Tibial artery (tissue), 4 donors: ENCODE measurements at regions not wholly inside any gene's neighbourhood (a gene's known extent, or its start where the extent isn't known, plus 50 kb on each side); places are given as distances from the start of the nearest gene placed in this dataset.

ENCODE experiments used
- DNase-seq, 2 donors: peaks; one replicate each; pipeline ENCODE4 v3.0.0-alpha.2; 2019
- H3K27ac ChIP-seq, 2 donors: fragments of 200-600 bp; sonication (generic) in 1 of 2; 1 replicate in 1 of 2; 2 replicates in 1 of 2; pipeline ENCODE4 v1.5.1; 2018 to 2019; ENCODE audit warnings: mild to moderate bottlenecking in 1 of 2
- H3K27me3 ChIP-seq, 2 donors: fragments of 200-600 bp; sonication (generic) in 1 of 2; one replicate each; pipeline versions ENCODE4 v1.5.1 to v1.6.0; 2016 to 2019
- H3K36me3 ChIP-seq, 3 donors: fragments of 200-600 bp; sonication (generic) in 2 of 3; one replicate each; pipeline ENCODE4 v1.5.1; 2016 to 2019; ENCODE audit warnings: mild to moderate bottlenecking in 2 of 3
- H3K4me1 ChIP-seq, 4 donors: fragments of 200-600 bp; sonication (generic) in 2 of 4; 1 replicate in 3 of 4; 2 replicates in 1 of 4; pipeline ENCODE4 v1.5.1; 2016 to 2019
- H3K4me3 ChIP-seq, 2 donors: fragments of 200-600 bp; sonication (generic) in 1 of 2; 1 replicate in 1 of 2; 2 replicates in 1 of 2; pipeline ENCODE4 v1.5.1; 2018 to 2019; ENCODE audit warnings: mild to moderate bottlenecking in 2 of 2
- H3K9me3 ChIP-seq, 3 donors: fragments of 200-600 bp; sonication (generic) in 1 of 3; one replicate each; pipeline ENCODE4 v1.5.1; 2016 to 2019
- CTCF ChIP-seq, 2 experiments: fragments of 200-600 bp in 1 of 2; fragments of 450-650 bp in 1 of 2; IDR thresholded peaks; one replicate each; pipeline ENCODE4 v1.5.1; 2017 to 2019; ENCODE audit warnings: antibody characterized with exemption in 2 of 2, mild to moderate bottlenecking in 1 of 2, moderate library complexity in 1 of 2
- intact Hi-C: fragments of 100-400 bp; cut with DNase I; formaldehyde crosslinking; loops from one replicate; pipeline ENCODE4 v1.15.0; 2023; ENCODE audit warnings: low total_unique reads

- Histone ChIP-seq H3K27ac (no peak overlapping the region), H3K4me1 (peaks cover 0 to 8% (median 0%) of the 10 kb centered on the region in 4 donors), H3K9me3 (no peaks in the 10 kb centered on the region), H3K36me3 (no peaks in the 10 kb centered on the region), H3K4me3 (no peak overlapping the region), H3K27me3 (no peaks in the 10 kb centered on the region)
- no peak for DNase-seq
- intact Hi-C loops = no loop called here
- no peak for TF ChIP-seq CTCF (IDR thresholded peaks at IDR 0.05)
Observed at GRCh38 chr21:32197896-32198295, 81.0 kb downstream of the MIS18A start.

- Histone ChIP-seq H3K27ac (no peak overlapping the region), H3K9me3 (no peaks in the 10 kb centered on the region), H3K4me3 (no peak overlapping the region), H3K27me3 (no peaks in the 10 kb centered on the region), H3K4me1 (peaks cover 0 to 8% (median 0%) of the 10 kb centered on the region in 4 donors), H3K36me3 (no peaks in the 10 kb centered on the region)
- TF ChIP-seq CTCF (IDR thresholded peaks at IDR 0.05) = no peak
- intact Hi-C loops = no loop called here
- no peak for DNase-seq
Observed at GRCh38 chr21:32196001-32196400, 82.8 kb downstream of the MIS18A start.

- H3K4me1 ChIP-seq = peaks cover 0 to 7% (median 0%) of the 10 kb centered on the region in 4 donors
- intact Hi-C loops = no loop called here
- H3K9me3 ChIP-seq = no peaks in the 10 kb centered on the region
- no peak for DNase-seq
- no peak overlapping the region for H3K4me3 ChIP-seq
- TF ChIP-seq CTCF (IDR thresholded peaks at IDR 0.05) = no peak
- no peaks in the 10 kb centered on the region for H3K36me3 ChIP-seq
- no peaks in the 10 kb centered on the region for H3K27me3 ChIP-seq
- no peak overlapping the region for H3K27ac ChIP-seq
Observed at GRCh38 chr21:32193098-32193465, 85.8 kb downstream of the MIS18A start.

- peaks cover 0 to 1% (median 0%) of the 10 kb centered on the region in 4 donors for H3K4me1 ChIP-seq
- no peak overlapping the region for H3K4me3 ChIP-seq
- no peaks in the 10 kb centered on the region for H3K36me3 ChIP-seq
- no peaks in the 10 kb centered on the region for H3K9me3 ChIP-seq
- H3K27me3 ChIP-seq = no peaks in the 10 kb centered on the region
- no peak overlapping the region for H3K27ac ChIP-seq
- DNase-seq = no peak
- intact Hi-C loops = no loop called here
- no peak for TF ChIP-seq CTCF (IDR thresholded peaks at IDR 0.05)
Observed at GRCh38 chr21:32192291-32193097, 86.4 kb downstream of the MIS18A start.

GRCh38 chr21:32190493-32191144, 88.2 kb downstream of the MIS18A start:
- TF ChIP-seq CTCF (IDR thresholded peaks at IDR 0.05) = no peak
- H3K27ac ChIP-seq = no peak overlapping the region
- H3K27me3 ChIP-seq = no peaks in the 10 kb centered on the region
- no peaks in the 10 kb centered on the region for H3K4me1 ChIP-seq
- H3K9me3 ChIP-seq = no peaks in the 10 kb centered on the region
- H3K4me3 ChIP-seq = no peak overlapping the region
- DNase-seq = no peak
- intact Hi-C loops = no loop called here
- H3K36me3 ChIP-seq = no peaks in the 10 kb centered on the region
